ENCODE measurements at regions not wholly inside any gene's neighbourhood (a gene's known extent, or its start where the extent isn't known, plus 50 kb on each side); places are given as distances from the start of the nearest gene placed in this dataset.

DNA sequence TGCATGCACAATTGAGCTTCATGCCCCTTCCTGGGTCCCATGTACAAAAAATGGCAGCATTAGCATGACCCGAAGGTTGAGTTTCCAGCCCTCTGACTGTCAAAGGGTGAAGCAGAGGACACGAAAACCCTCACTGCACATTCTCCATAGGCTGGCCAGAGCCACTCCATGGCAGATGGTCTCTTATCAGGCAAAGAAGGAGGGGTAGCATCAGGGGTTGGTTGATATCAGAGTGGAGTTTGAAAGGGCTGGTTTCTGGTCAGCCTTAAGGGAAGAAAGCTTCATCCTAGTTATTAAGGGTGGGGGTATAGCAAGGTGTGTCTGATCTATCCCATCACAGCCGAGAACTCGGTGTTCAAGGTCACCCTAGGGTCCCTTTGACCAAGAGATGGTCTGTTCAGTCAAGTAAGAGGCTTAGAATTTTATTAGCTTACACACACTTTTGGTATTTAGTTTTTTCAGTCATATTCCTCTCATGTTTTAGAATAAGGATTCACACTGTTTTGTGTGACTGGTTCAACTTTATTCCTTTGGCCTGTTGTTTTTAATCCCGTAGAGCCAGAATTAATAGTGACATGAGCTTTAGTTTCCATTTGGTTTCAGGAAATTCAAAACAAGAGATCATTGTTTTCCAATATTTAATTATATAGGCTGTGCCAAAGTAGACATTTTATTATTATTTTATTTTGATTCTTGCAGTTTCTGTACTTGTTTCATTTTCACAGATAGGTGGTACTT, 199.9 kb upstream of the FMN2 start:
- CTCF ChIA-PET = no interaction called here

DNA sequence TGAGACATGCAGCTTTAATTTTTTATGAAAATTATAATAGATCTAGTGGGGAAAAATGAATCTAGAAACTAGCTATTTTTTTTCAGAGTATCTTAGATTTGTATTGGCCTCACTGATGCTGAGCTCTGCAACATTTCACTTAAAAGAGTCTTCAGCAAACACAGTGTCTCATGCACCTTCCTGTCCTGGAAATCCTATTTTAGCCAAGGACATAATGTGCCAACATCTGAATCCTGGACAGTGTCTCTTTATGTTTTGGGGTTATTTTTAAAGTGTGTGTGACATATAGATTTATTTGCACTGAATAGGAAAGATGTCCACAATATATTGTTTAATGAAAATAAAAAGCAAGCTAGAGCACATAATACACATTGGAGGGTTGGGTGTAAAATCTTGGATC, 199.1 kb upstream of the FMN2 start:
- intact Hi-C loops (cut with micrococcal nuclease; ENCODE audit: unreplicated experiment) = no loop called here
- Histone ChIP-seq H3K27ac (ENCODE audit: low read depth, low read length, poor library complexity, severe bottlenecking) (no peak overlapping the region), H3K27me3 (replicated peaks; ENCODE audit: insufficient read depth, low read depth, low read length, poor library complexity) (no peaks in the 10 kb centered on the region), H3K4me1 (ENCODE audit: insufficient read depth, low read length, poor library complexity, severe bottlenecking) (no peaks in the 10 kb centered on the region), H3K4me3 (ENCODE audit: low read depth, low read length, poor library complexity, severe bottlenecking) (no peak overlapping the region), H3K36me3 (ENCODE audit: insufficient read depth, low read length, poor library complexity, severe bottlenecking) (no peaks in the 10 kb centered on the region), H3K9me3 (ENCODE audit: low read depth, low read length, poor library complexity, severe bottlenecking) (no peaks in the 10 kb centered on the region)
- TF ChIP-seq, protein P1, sequence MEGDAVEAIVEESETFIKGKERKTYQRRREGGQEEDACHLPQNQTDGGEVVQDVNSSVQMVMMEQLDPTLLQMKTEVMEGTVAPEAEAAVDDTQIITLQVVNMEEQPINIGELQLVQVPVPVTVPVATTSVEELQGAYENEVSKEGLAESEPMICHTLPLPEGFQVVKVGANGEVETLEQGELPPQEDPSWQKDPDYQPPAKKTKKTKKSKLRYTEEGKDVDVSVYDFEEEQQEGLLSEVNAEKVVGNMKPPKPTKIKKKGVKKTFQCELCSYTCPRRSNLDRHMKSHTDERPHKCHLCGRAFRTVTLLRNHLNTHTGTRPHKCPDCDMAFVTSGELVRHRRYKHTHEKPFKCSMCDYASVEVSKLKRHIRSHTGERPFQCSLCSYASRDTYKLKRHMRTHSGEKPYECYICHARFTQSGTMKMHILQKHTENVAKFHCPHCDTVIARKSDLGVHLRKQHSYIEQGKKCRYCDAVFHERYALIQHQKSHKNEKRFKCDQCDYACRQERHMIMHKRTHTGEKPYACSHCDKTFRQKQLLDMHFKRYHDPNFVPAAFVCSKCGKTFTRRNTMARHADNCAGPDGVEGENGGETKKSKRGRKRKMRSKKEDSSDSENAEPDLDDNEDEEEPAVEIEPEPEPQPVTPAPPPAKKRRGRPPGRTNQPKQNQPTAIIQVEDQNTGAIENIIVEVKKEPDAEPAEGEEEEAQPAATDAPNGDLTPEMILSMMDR (conservative IDR thresholded peaks at IDR 0.05; ENCODE audit: low read depth, low read length) = no peak
- no peak for TF ChIP-seq EZH2 (IDR thresholded peaks at IDR 0.05; ENCODE audit: borderline replicate concordance, low read depth, low read length, poor library complexity, severe bottlenecking)
- CTCF ChIA-PET = no interaction called here
- no TSS peak for BruUV-seq (replicated peaks)
- no peak for DNase-seq (ENCODE audit: low spot score)
- POLR2A ChIA-PET (ENCODE audit: low non-redundant PET) = no interaction called here

More for the DNA sequence above, 199.9 kb upstream of the FMN2 start:
- intact Hi-C loops (cut with micrococcal nuclease; ENCODE audit: unreplicated experiment) = no loop called here
- BruUV-seq (replicated peaks) = no TSS peak
- POLR2A ChIA-PET (ENCODE audit: low non-redundant PET) = no interaction called here
- no peak for DNase-seq (ENCODE audit: low spot score)
- Histone ChIP-seq H3K36me3 (ENCODE audit: insufficient read depth, low read length, poor library complexity, severe bottlenecking) (no peaks in the 10 kb centered on the region), H3K27ac (ENCODE audit: low read depth, low read length, poor library complexity, severe bottlenecking) (no peak overlapping the region), H3K9me3 (ENCODE audit: low read depth, low read length, poor library complexity, severe bottlenecking) (no peaks in the 10 kb centered on the region), H3K27me3 (replicated peaks; ENCODE audit: insufficient read depth, low read depth, low read length, poor library complexity) (no peaks in the 10 kb centered on the region), H3K4me3 (ENCODE audit: low read depth, low read length, poor library complexity, severe bottlenecking) (no peak overlapping the region), H3K4me1 (ENCODE audit: insufficient read depth, low read length, poor library complexity, severe bottlenecking) (no peaks in the 10 kb centered on the region)
- TF ChIP-seq, protein P1 (conservative IDR thresholded peaks at IDR 0.05; ENCODE audit: low read depth, low read length) = no peak
- no peak for TF ChIP-seq EZH2 (IDR thresholded peaks at IDR 0.05; ENCODE audit: borderline replicate concordance, low read depth, low read length, poor library complexity, severe bottlenecking)

DNA sequence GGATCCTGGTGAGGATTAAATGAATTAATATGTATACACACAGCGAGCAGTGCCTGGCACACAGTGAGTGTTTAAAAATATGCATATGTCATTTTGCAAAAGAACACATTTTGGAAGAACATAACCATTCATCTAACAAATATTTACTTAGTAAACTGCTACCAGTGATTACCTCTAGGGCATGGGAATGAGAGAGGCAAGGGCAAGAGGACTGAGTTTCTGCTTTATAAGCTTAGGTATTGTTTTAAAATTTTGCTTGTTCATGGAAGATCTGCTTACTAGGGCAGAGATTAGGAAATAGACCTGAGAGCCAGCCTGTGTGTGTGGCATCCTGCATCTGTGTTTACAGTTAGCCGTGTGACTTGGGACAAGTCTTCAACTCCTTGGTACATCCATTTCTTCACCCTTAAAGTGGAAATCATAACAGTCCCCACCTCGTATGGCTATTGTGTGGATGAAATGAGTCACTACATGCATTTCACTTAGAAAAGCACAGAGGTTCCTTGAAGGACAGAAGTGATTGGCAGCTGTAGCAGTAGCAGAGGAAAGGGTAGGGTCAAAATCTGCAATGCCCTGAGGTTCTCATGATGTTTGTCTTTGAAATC, 198.5 kb upstream of the FMN2 start:
- intact Hi-C loops (cut with micrococcal nuclease; ENCODE audit: unreplicated experiment) = no loop called here

More for the DNA sequence above, 198.5 kb upstream of the FMN2 start:
- CTCF ChIA-PET = no interaction called here
- no peak overlapping the region for H3K27ac ChIP-seq (ENCODE audit: low read depth, low read length, poor library complexity, severe bottlenecking)
- no peaks in the 10 kb centered on the region for H3K27me3 ChIP-seq (replicated peaks; ENCODE audit: insufficient read depth, low read depth, low read length, poor library complexity)
- DNase-seq (ENCODE audit: low spot score) = no peak
- no TSS peak for BruUV-seq (replicated peaks)
- H3K4me1 ChIP-seq (ENCODE audit: insufficient read depth, low read length, poor library complexity, severe bottlenecking) = no peaks in the 10 kb centered on the region
- POLR2A ChIA-PET (ENCODE audit: low non-redundant PET) = no interaction called here
- no peak overlapping the region for H3K4me3 ChIP-seq (ENCODE audit: low read depth, low read length, poor library complexity, severe bottlenecking)
- H3K9me3 ChIP-seq (ENCODE audit: low read depth, low read length, poor library complexity, severe bottlenecking) = no peaks in the 10 kb centered on the region
- TF ChIP-seq, protein P1 (conservative IDR thresholded peaks at IDR 0.05; ENCODE audit: low read depth, low read length) = no peak
- no peak for TF ChIP-seq EZH2 (IDR thresholded peaks at IDR 0.05; ENCODE audit: borderline replicate concordance, low read depth, low read length, poor library complexity, severe bottlenecking)
- no peaks in the 10 kb centered on the region for H3K36me3 ChIP-seq (ENCODE audit: insufficient read depth, low read length, poor library complexity, severe bottlenecking)
